Loucy (cell line): ENCODE measurements at regions not wholly inside any gene's neighbourhood (a gene's known extent, or its start where the extent isn't known, plus 50 kb on each side); places are given as distances from the start of the nearest gene placed in this dataset.
"Not testable (repeated sequence)": the region's sequence is repeated elsewhere in the genome, so short reads cannot be mapped to it uniquely, and the experiment has no call there.

Experiments
- H2AFZ ChIP-seq: fragments of 200-600 bp; sonication (generic); 2 replicates; pipeline ENCODE4 v1.6.0; 2016; ENCODE audit warnings: antibody characterized with exemption, mild to moderate bottlenecking, low read length, moderate library complexity
- H3F3A ChIP-seq: fragments of 200-600 bp; 2 replicates; pipeline ENCODE4 v1.6.0; 2016; ENCODE audit warnings: antibody characterized with exemption, low read depth, mild to moderate bottlenecking
- H3K27me3 ChIP-seq: fragments of 200-600 bp; sonication (generic); 2 replicates; pipeline ENCODE4 v1.6.1; 2014; ENCODE audit warnings: low read length, mild to moderate bottlenecking; ENCODE audit not compliant: insufficient read depth, poor library complexity, severe bottlenecking
- H3K36me3 ChIP-seq: fragments of 200-600 bp; sonication (generic); 2 replicates; pipeline ENCODE4 v1.6.1; 2016; ENCODE audit warnings: low read length; ENCODE audit not compliant: insufficient read depth
- H3K4me1 ChIP-seq: fragments of 200-600 bp; sonication (generic); 2 replicates; pipeline ENCODE4 v1.5.1; 2014; ENCODE audit warnings: low read length, mild to moderate bottlenecking; ENCODE audit not compliant: insufficient read depth, poor library complexity, severe bottlenecking
- H3K4me2 ChIP-seq: fragments of 200-600 bp; sonication (generic); 2 replicates; pipeline ENCODE4 v1.6.0; 2014; ENCODE audit warnings: antibody characterized with exemption, low read length, low read depth, mild to moderate bottlenecking; ENCODE audit not compliant: poor library complexity, severe bottlenecking
- H3K4me3 ChIP-seq: fragments of 200-600 bp; sonication (generic); 2 replicates; pipeline ENCODE4 v1.5.1; 2014; ENCODE audit warnings: low read length, mild to moderate bottlenecking, mixed read lengths; ENCODE audit not compliant: poor library complexity, severe bottlenecking
- H3K79me2 ChIP-seq: fragments of 200-600 bp; sonication (generic); 2 replicates; pipeline ENCODE4 v1.6.1; 2014; ENCODE audit warnings: low read length; ENCODE audit not compliant: insufficient read depth
- H3K9ac ChIP-seq: fragments of 200-600 bp; sonication (generic); 2 replicates; pipeline ENCODE4 v1.6.0; 2014; ENCODE audit warnings: mild to moderate bottlenecking, low read depth, low read length, moderate library complexity; ENCODE audit not compliant: poor library complexity, severe bottlenecking
- H3K9me2 ChIP-seq: fragments of 200-600 bp; sonication (generic); replicated peaks from 2 replicates; pipeline ENCODE4 v1.6.1; 2016; ENCODE audit warnings: low read depth, low read length, mixed read lengths
- H3K9me3 ChIP-seq: fragments of 200-600 bp; sonication (generic); 2 replicates; pipeline ENCODE4 v1.6.1; 2014; ENCODE audit warnings: mild to moderate bottlenecking, antibody characterized with exemption, low read length, low read depth; ENCODE audit not compliant: insufficient read depth
- H4K20me1 ChIP-seq: fragments of 200-600 bp; sonication (generic); 2 replicates; pipeline ENCODE4 v1.6.0; 2014; ENCODE audit warnings: antibody characterized with exemption, low read length, mild to moderate bottlenecking; ENCODE audit not compliant: insufficient read depth, poor library complexity, severe bottlenecking
- CTCF ChIP-seq: fragments of 200-600 bp; sonication (generic); conservative IDR thresholded peaks from 2 replicates; pipeline ENCODE4 v1.5.1; 2014; ENCODE audit warnings: mild to moderate bottlenecking, antibody characterized with exemption, low read length
- EZH2phosphoT487 ChIP-seq: fragments of 200-600 bp; IDR thresholded peaks from 2 replicates; pipeline ENCODE4 v1.6.1; 2018; ENCODE audit warnings: antibody characterized with exemption, mild to moderate bottlenecking, moderate library complexity, borderline replicate concordance

GRCh38 chr4:62439051-62439450, 1238.9 kb downstream of the ADGRL3 start:
- no peaks in the 10 kb centered on the region for H3K9me2 ChIP-seq
- H2AFZ ChIP-seq, result no peak overlapping the region
- H3K9me3 ChIP-seq, result no peaks in the 10 kb centered on the region
- no peaks in the 10 kb centered on the region for H3K79me2 ChIP-seq
- no peaks in the 10 kb centered on the region for H3K27me3 ChIP-seq
- TF ChIP-seq CTCF (no peak), EZH2phosphoT487 (no peak)
- H3F3A ChIP-seq, result no peaks in the 10 kb centered on the region
- no peaks in the 10 kb centered on the region for H3K36me3 ChIP-seq
- H3K4me3 ChIP-seq, result no peak overlapping the region
- H4K20me1 ChIP-seq, result no peaks in the 10 kb centered on the region
- H3K9ac ChIP-seq, result no peak overlapping the region
- H3K4me1 ChIP-seq, result no peaks in the 10 kb centered on the region
- H3K4me2 ChIP-seq, result no peak overlapping the region

- Histone ChIP-seq H3K4me1 (no peaks in the 10 kb centered on the region), H3K79me2 (no peaks in the 10 kb centered on the region), H3K4me2 (no peak overlapping the region), H2AFZ (no peak overlapping the region), H3K9ac (no peak overlapping the region), H3K9me2 (no peaks in the 10 kb centered on the region), H3F3A (no peaks in the 10 kb centered on the region), H3K27me3 (no peaks in the 10 kb centered on the region), H3K4me3 (no peak overlapping the region), H4K20me1 (no peaks in the 10 kb centered on the region), H3K36me3 (no peaks in the 10 kb centered on the region), H3K9me3 (no peaks in the 10 kb centered on the region)
- no peak for TF ChIP-seq EZH2phosphoT487
Observed at GRCh38 chr4:62434921-62435320, 1234.8 kb downstream of the ADGRL3 start.

GRCh38 chr4:62431513-62432231, 1231.5 kb downstream of the ADGRL3 start:
- H3K27me3 ChIP-seq, H3K9me3 ChIP-seq, H2AFZ ChIP-seq, H3K79me2 ChIP-seq, H3K4me1 ChIP-seq, H3K9me2 ChIP-seq, H3F3A ChIP-seq, H4K20me1 ChIP-seq, H3K36me3 ChIP-seq, H3K4me2 ChIP-seq, H3K4me3 ChIP-seq, H3K9ac ChIP-seq: not testable (repeated sequence)

GRCh38 chr4:62429297-62429696, 1229.2 kb downstream of the ADGRL3 start:
- Histone ChIP-seq H3K9me3 (no peaks in the 10 kb centered on the region), H2AFZ (no peak overlapping the region), H3K9ac (no peak overlapping the region), H3K9me2 (no peaks in the 10 kb centered on the region), H3F3A (no peaks in the 10 kb centered on the region), H3K27me3 (no peaks in the 10 kb centered on the region), H3K36me3 (no peaks in the 10 kb centered on the region), H3K79me2 (no peaks in the 10 kb centered on the region), H4K20me1 (no peaks in the 10 kb centered on the region), H3K4me2 (no peak overlapping the region), H3K4me1 (no peaks in the 10 kb centered on the region), H3K4me3 (no peak overlapping the region)
- TF ChIP-seq CTCF (no peak), EZH2phosphoT487 (no peak)
